ENCODE measurements at regions not wholly inside any gene's neighbourhood (a gene's known extent, or its start where the extent isn't known, plus 50 kb on each side); places are given as distances from the start of the nearest gene placed in this dataset.
"Not testable (repeated sequence)": the region's sequence is repeated elsewhere in the genome, so short reads cannot be mapped to it uniquely, and the experiment has no call there.

GRCh38 chr2:126264625-126265024 is 391.3 kb upstream of the GYPC start:
- Histone ChIP-seq H3K36me3 (no peaks in the 10 kb centered on the region), H3K27ac (replicated peaks) (no peak overlapping the region), H3K4me1 (no peaks in the 10 kb centered on the region), H3K4me3 (no peak overlapping the region), H3K27me3 (ENCODE audit: low read depth) (peaks cover under 1% of the 10 kb centered on the region), H3K9me3 (replicated peaks) (no peaks in the 10 kb centered on the region)
- DNase-seq = no peak
- TF ChIP-seq, protein P1, sequence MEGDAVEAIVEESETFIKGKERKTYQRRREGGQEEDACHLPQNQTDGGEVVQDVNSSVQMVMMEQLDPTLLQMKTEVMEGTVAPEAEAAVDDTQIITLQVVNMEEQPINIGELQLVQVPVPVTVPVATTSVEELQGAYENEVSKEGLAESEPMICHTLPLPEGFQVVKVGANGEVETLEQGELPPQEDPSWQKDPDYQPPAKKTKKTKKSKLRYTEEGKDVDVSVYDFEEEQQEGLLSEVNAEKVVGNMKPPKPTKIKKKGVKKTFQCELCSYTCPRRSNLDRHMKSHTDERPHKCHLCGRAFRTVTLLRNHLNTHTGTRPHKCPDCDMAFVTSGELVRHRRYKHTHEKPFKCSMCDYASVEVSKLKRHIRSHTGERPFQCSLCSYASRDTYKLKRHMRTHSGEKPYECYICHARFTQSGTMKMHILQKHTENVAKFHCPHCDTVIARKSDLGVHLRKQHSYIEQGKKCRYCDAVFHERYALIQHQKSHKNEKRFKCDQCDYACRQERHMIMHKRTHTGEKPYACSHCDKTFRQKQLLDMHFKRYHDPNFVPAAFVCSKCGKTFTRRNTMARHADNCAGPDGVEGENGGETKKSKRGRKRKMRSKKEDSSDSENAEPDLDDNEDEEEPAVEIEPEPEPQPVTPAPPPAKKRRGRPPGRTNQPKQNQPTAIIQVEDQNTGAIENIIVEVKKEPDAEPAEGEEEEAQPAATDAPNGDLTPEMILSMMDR (IDR thresholded peaks at IDR 0.05; ENCODE audit: borderline replicate concordance) = no peak
- intact Hi-C loops (cut with micrococcal nuclease) = no loop called here

DNA sequence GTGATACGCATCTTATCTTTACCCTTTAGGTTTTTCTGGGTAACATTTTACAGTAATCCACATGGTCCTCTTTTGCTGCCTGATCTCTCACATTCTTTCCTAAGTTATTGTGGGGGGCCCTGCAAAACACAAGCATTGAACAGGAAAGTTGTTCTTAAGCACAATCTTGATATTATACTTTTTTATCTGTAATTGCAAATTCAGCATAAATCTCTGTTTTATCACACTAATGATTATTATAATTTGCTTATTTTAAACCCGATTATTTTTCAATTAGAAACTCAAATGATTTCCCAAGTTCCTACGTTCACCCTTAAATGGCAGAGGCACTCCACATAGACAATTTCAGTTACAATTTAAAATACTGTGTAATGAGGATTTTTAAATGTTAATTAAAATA is 386.0 kb upstream of the GYPC start:
- Histone ChIP-seq H3K27ac (replicated peaks) (no peak overlapping the region), H3K4me1 (no peaks in the 10 kb centered on the region), H3K36me3 (no peaks in the 10 kb centered on the region), H3K27me3 (ENCODE audit: low read depth) (peaks cover 4% of the 10 kb centered on the region), H3K4me3 (no peak overlapping the region), H3K9me3 (replicated peaks) (no peaks in the 10 kb centered on the region)
- TF ChIP-seq, protein P1 (IDR thresholded peaks at IDR 0.05; ENCODE audit: borderline replicate concordance) = no peak
- intact Hi-C loops (cut with micrococcal nuclease) = no loop called here
- no peak for DNase-seq

DNA sequence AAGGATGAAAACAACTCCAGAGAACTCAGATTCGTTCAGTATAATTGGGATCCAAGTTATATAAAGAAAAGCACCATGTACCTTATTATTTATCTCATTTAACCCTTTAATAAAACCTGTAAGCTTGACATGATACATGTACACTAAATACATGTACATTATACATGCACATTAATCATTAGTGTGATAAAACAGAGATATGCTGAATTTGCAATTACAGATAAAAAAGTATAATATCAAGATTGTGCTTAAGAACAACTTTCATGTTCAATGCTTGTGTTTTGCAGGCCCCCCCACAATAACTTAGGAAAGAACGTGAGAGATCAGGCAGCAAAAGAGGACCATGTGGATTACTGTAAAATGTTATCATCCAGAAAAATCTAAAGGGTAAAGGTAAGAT is 385.4 kb upstream of the GYPC start:
- no peak for DNase-seq
- no peaks in the 10 kb centered on the region for H3K4me1 ChIP-seq

DNA sequence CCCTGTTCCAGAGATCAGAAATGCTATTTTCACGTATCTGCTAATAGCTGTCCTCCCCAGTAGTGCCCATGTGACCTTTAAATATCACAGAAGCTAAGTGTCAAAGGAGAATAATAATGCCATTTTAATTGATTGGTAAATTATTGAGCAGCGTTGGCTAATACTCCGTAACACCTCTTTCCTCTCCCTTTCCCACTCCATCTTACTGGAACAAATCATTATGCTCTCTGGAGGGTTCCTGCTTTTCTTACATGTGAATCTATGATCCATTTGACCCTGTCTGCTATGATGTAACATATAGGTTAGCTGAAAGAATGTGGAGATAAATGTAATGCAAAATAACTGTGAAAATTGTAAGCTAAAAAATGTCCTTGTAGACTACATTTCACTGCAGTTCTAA is 383.6 kb upstream of the GYPC start:
- intact Hi-C loops (cut with micrococcal nuclease) = no loop called here
- TF ChIP-seq, protein P1 (IDR thresholded peaks at IDR 0.05; ENCODE audit: borderline replicate concordance) = no peak
- no peaks in the 10 kb centered on the region for H3K4me1 ChIP-seq
- no peaks in the 10 kb centered on the region for H3K36me3 ChIP-seq
- H3K4me3 ChIP-seq = no peak overlapping the region
- H3K27ac ChIP-seq (replicated peaks) = no peak overlapping the region
- peaks cover 4% of the 10 kb centered on the region for H3K27me3 ChIP-seq (ENCODE audit: low read depth)
- no peak for DNase-seq
- H3K9me3 ChIP-seq (replicated peaks) = no peaks in the 10 kb centered on the region

More for the DNA sequence above, 385.4 kb upstream of the GYPC start:
- intact Hi-C loops (cut with micrococcal nuclease) = no loop called here
- Histone ChIP-seq H3K27ac (replicated peaks) (no peak overlapping the region), H3K27me3 (ENCODE audit: low read depth) (peaks cover 4% of the 10 kb centered on the region), H3K9me3 (replicated peaks) (no peaks in the 10 kb centered on the region), H3K36me3 (no peaks in the 10 kb centered on the region), H3K4me3 (no peak overlapping the region)
- TF ChIP-seq, protein P1 (IDR thresholded peaks at IDR 0.05; ENCODE audit: borderline replicate concordance) = no peak

DNA sequence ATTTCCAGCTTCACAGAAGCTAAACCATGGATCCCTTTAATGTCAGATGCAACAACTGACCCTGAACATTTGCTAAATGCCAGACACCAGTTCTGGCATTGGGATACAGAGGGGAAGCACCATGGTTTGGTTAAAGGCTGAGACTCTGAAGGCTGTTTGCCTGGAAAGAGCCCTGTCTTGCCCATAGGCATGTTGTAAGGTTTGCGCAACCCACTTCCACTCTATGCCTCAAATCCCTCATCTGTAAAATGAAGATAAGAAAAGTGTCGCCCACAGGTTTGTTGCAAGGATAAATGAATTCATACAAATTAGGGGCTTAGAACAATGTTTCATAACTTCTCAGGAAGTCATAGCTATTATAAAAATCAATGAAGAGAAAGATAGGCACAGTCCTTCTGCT is 380.9 kb upstream of the GYPC start:
- DNase-seq = no peak
- Histone ChIP-seq H3K9me3 (replicated peaks) (no peaks in the 10 kb centered on the region), H3K27me3 (ENCODE audit: low read depth) (no peaks in the 10 kb centered on the region), H3K36me3 (no peaks in the 10 kb centered on the region), H3K4me1 (no peaks in the 10 kb centered on the region), H3K27ac (replicated peaks) (no peak overlapping the region), H3K4me3 (no peak overlapping the region)
- TF ChIP-seq, protein P1 (IDR thresholded peaks at IDR 0.05; ENCODE audit: borderline replicate concordance) = no peak
- intact Hi-C loops (cut with micrococcal nuclease) = no loop called here

- H3K4me1 ChIP-seq; H3K36me3 ChIP-seq; H3K27ac ChIP-seq (replicated peaks); DNase-seq; H3K9me3 ChIP-seq (replicated peaks); H3K27me3 ChIP-seq (ENCODE audit: low read depth); H3K4me3 ChIP-seq; intact Hi-C loops (cut with micrococcal nuclease): not testable (repeated sequence)
Observed at GRCh38 chr2:126276268-126276667, 379.7 kb upstream of the GYPC start.

All from left ventricle myocardium inferior (tissue), 1 donor.